ENCODE measurements at regions not wholly inside any gene's neighbourhood (a gene's known extent, or its start where the extent isn't known, plus 50 kb on each side); places are given as distances from the start of the nearest gene placed in this dataset.

GRCh38 chr11:81840380-81840779 lies 893.3 kb downstream of the FAM181B start:
- no peak for TF ChIP-seq POLR2A (IDR thresholded peaks at IDR 0.05)
- no peak for TF ChIP-seq CTCF (IDR thresholded peaks at IDR 0.05)

Measured in adrenal gland (tissue), 5 donors.